Activated naive CD8-positive, alpha-beta T cell treated with anti-CD3 and anti-CD28 coated beads, Interleukin-2, amount 10 ng/mL, durations not matched to agents 7 days and 5 days (primary cell): ENCODE measurements at regions not wholly inside any gene's neighbourhood (a gene's known extent, or its start where the extent isn't known, plus 50 kb on each side); places are given as distances from the start of the nearest gene placed in this dataset.
"Not testable (repeated sequence)": the region's sequence is repeated elsewhere in the genome, so short reads cannot be mapped to it uniquely, and the experiment has no call there.

Experiments used
- ATAC-seq: fragments of 150-1000 bp; cut with Tn5 transposase; one replicate; pipeline ENCODE4 v1.10.0; 2021; ENCODE audit warnings: low read depth, moderate library complexity
- POLR2A ChIA-PET: fragments of 350-600 bp; sonication (Branson Sonifier 250); formaldehyde crosslinking; loops from one replicate; lab custom pipeline; 2021; ENCODE audit warnings: antibody characterized with exemption; lab: Charles Lee
- DNase-seq: peaks from one replicate; pipeline ENCODE4 v3.0.0; 2021
- H3K27ac Mint-ChIP-seq: one replicate; pipeline ENCODE4 v1.8.0; 2022; ENCODE audit warnings: mild to moderate bottlenecking, mixed read lengths
- H3K27me3 Mint-ChIP-seq: one replicate; pipeline ENCODE4 v1.8.0; 2022; ENCODE audit warnings: mild to moderate bottlenecking, moderate library complexity, mixed read lengths
- H3K36me3 Mint-ChIP-seq: one replicate; pipeline ENCODE4 v1.8.0; 2021; ENCODE audit warnings: mild to moderate bottlenecking, mixed read lengths
- H3K4me1 Mint-ChIP-seq: one replicate; pipeline ENCODE4 v1.8.0; 2021; ENCODE audit warnings: mixed read lengths
- H3K4me3 Mint-ChIP-seq: one replicate; pipeline ENCODE4 v1.8.0; 2022; ENCODE audit warnings: mild to moderate bottlenecking, moderate library complexity, mixed read lengths
- H3K9me3 Mint-ChIP-seq: one replicate; pipeline ENCODE4 v1.8.0; 2021; ENCODE audit warnings: mixed read lengths

- no peaks in the 10 kb centered on the region for H3K4me1 Mint-ChIP-seq
Measured at GRCh38 chr9:108039012-108039411, 549.4 kb upstream of the KLF4 start.

GRCh38 chr9:108035487-108035886 is 545.9 kb upstream of the KLF4 start:
- Mint-ChIP-seq H3K27me3 (no peaks in the 10 kb centered on the region), H3K36me3 (no peaks in the 10 kb centered on the region), H3K27ac (no peak overlapping the region), H3K9me3 (peaks cover 6% of the 10 kb centered on the region), H3K4me3 (no peak overlapping the region), H3K4me1 (no peaks in the 10 kb centered on the region)
- POLR2A ChIA-PET, result no interaction called here
- ATAC-seq, result no peak
- DNase-seq, result no peak

More at GRCh38 chr9:108039012-108039411, 549.4 kb upstream of the KLF4 start:
- no peak overlapping the region for H3K4me3 Mint-ChIP-seq
- H3K9me3 Mint-ChIP-seq, result peaks cover 4% of the 10 kb centered on the region
- POLR2A ChIA-PET, result no interaction called here
- no peak for ATAC-seq
- H3K27me3 Mint-ChIP-seq, result no peaks in the 10 kb centered on the region
- H3K27ac Mint-ChIP-seq, result no peak overlapping the region
- H3K36me3 Mint-ChIP-seq, result no peaks in the 10 kb centered on the region
- no peak for DNase-seq

GRCh38 chr9:108033976-108034964 is 544.7 kb upstream of the KLF4 start:
- POLR2A ChIA-PET, result no interaction called here
- ATAC-seq (no peak), DNase-seq (no peak)
- Mint-ChIP-seq H3K27me3 (no peaks in the 10 kb centered on the region), H3K9me3 (peaks cover 8% of the 10 kb centered on the region), H3K4me1 (no peaks in the 10 kb centered on the region), H3K27ac (no peak overlapping the region), H3K36me3 (no peaks in the 10 kb centered on the region), H3K4me3 (no peak overlapping the region)

GRCh38 chr9:108032079-108032478 is 542.5 kb upstream of the KLF4 start:
- H3K36me3 Mint-ChIP-seq, H3K27ac Mint-ChIP-seq: not testable (repeated sequence)

GRCh38 chr9:108031221-108031620 is 541.7 kb upstream of the KLF4 start:
- H3K36me3 Mint-ChIP-seq, H3K27ac Mint-ChIP-seq, H3K27me3 Mint-ChIP-seq, H3K4me3 Mint-ChIP-seq, DNase-seq, H3K4me1 Mint-ChIP-seq, POLR2A ChIA-PET, ATAC-seq, H3K9me3 Mint-ChIP-seq: not testable (repeated sequence)

More at GRCh38 chr9:108032079-108032478, 542.5 kb upstream of the KLF4 start:
- POLR2A ChIA-PET, H3K4me3 Mint-ChIP-seq, H3K9me3 Mint-ChIP-seq, H3K4me1 Mint-ChIP-seq, DNase-seq, ATAC-seq, H3K27me3 Mint-ChIP-seq: not testable (repeated sequence)

GRCh38 chr9:108026718-108027117 is 537.1 kb upstream of the KLF4 start:
- H3K27me3 Mint-ChIP-seq, ATAC-seq, DNase-seq, POLR2A ChIA-PET, H3K4me3 Mint-ChIP-seq, H3K4me1 Mint-ChIP-seq, H3K9me3 Mint-ChIP-seq, H3K27ac Mint-ChIP-seq, H3K36me3 Mint-ChIP-seq: not testable (repeated sequence)

GRCh38 chr9:108024604-108025003 is 535.0 kb upstream of the KLF4 start:
- Mint-ChIP-seq H3K36me3 (no peaks in the 10 kb centered on the region), H3K4me1 (no peaks in the 10 kb centered on the region), H3K4me3 (no peak overlapping the region), H3K27me3 (no peaks in the 10 kb centered on the region), H3K9me3 (peaks cover 4% of the 10 kb centered on the region), H3K27ac (no peak overlapping the region)
- POLR2A ChIA-PET, result no interaction called here
- ATAC-seq, result no peak
- DNase-seq, result no peak

GRCh38 chr9:108022246-108022935 is 532.8 kb upstream of the KLF4 start:
- no peak for ATAC-seq
- H3K27ac Mint-ChIP-seq, result no peak overlapping the region
- H3K4me1 Mint-ChIP-seq, result no peaks in the 10 kb centered on the region
- DNase-seq, result no peak
- no peaks in the 10 kb centered on the region for H3K27me3 Mint-ChIP-seq
- peaks cover 4% of the 10 kb centered on the region for H3K9me3 Mint-ChIP-seq
- H3K4me3 Mint-ChIP-seq, result no peak overlapping the region
- POLR2A ChIA-PET, result no interaction called here
- H3K36me3 Mint-ChIP-seq, result no peaks in the 10 kb centered on the region

- POLR2A ChIA-PET, result no interaction called here
- Mint-ChIP-seq H3K4me1 (no peaks in the 10 kb centered on the region), H3K36me3 (no peaks in the 10 kb centered on the region), H3K27me3 (no peaks in the 10 kb centered on the region), H3K9me3 (peaks cover 6% of the 10 kb centered on the region), H3K4me3 (no peak overlapping the region), H3K27ac (no peak overlapping the region)
- DNase-seq (no peak), ATAC-seq (no peak)
Measured at GRCh38 chr9:108021096-108021710, 531.6 kb upstream of the KLF4 start.

- Mint-ChIP-seq H3K27me3 (no peaks in the 10 kb centered on the region), H3K27ac (no peak overlapping the region), H3K36me3 (no peaks in the 10 kb centered on the region), H3K9me3 (peaks cover 6% of the 10 kb centered on the region), H3K4me3 (no peak overlapping the region), H3K4me1 (no peaks in the 10 kb centered on the region)
- no peak for ATAC-seq
- no peak for DNase-seq
- POLR2A ChIA-PET, result no interaction called here
Measured at GRCh38 chr9:108019821-108020220, 530.3 kb upstream of the KLF4 start.

- Mint-ChIP-seq H3K27ac (no peak overlapping the region), H3K27me3 (no peaks in the 10 kb centered on the region), H3K4me1 (no peaks in the 10 kb centered on the region), H3K4me3 (no peak overlapping the region), H3K36me3 (no peaks in the 10 kb centered on the region), H3K9me3 (peaks cover 4% of the 10 kb centered on the region)
- POLR2A ChIA-PET, result no interaction called here
- DNase-seq (no peak), ATAC-seq (no peak)
Measured at GRCh38 chr9:108017671-108018070, 528.1 kb upstream of the KLF4 start.

- POLR2A ChIA-PET, result no interaction called here
- H3K4me3 Mint-ChIP-seq, result no peak overlapping the region
- H3K4me1 Mint-ChIP-seq, result no peaks in the 10 kb centered on the region
- no peak overlapping the region for H3K27ac Mint-ChIP-seq
- DNase-seq (no peak), ATAC-seq (no peak)
- H3K9me3 Mint-ChIP-seq, result peaks cover 4% of the 10 kb centered on the region
- H3K36me3 Mint-ChIP-seq, result no peaks in the 10 kb centered on the region
- no peaks in the 10 kb centered on the region for H3K27me3 Mint-ChIP-seq
Measured at GRCh38 chr9:108016446-108016845, 526.9 kb upstream of the KLF4 start.

GRCh38 chr9:108015690-108016089 is 526.1 kb upstream of the KLF4 start:
- Mint-ChIP-seq H3K4me1 (no peaks in the 10 kb centered on the region), H3K4me3 (no peak overlapping the region), H3K9me3 (peaks cover 4% of the 10 kb centered on the region), H3K27ac (no peak overlapping the region), H3K27me3 (no peaks in the 10 kb centered on the region), H3K36me3 (no peaks in the 10 kb centered on the region)
- no peak for DNase-seq
- ATAC-seq, result no peak
- POLR2A ChIA-PET, result no interaction called here
